ENCODE measurements at regions not wholly inside any gene's neighbourhood (a gene's known extent, or its start where the extent isn't known, plus 50 kb on each side); places are given as distances from the start of the nearest gene placed in this dataset.

DNA sequence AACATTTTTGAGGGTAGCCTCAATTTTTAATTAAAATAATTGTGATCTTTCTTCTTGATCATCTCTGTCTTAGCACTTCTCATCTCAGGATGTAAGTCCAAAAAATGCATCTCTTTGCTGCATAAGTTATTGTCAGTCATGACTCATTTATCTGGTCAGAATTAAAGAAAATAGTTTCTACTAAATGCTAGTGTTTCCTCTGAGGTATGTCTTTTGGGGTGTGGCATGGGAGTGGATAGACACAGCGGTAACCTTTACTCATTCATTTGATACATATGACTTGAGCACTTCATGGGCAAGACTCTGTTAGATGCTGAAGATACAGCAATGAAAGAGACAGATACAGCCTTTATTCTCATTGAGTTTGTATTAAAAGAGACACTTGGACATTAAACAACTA lies 284.7 kb downstream of the IRS1 start:
- Histone ChIP-seq H3K4me3 (no peak overlapping the region), H3K9me3 (peaks cover 0 to 10% (median 0%) of the 10 kb centered on the region in 12 donors), H3K4me1 (no peaks in the 10 kb centered on the region), H3K36me3 (no peaks in the 10 kb centered on the region), H3K27ac (no peak overlapping the region), H3K27me3 (no peaks in the 10 kb centered on the region)
- DNase-seq: no peak
- no peak for TF ChIP-seq POLR2A (IDR thresholded peaks at IDR 0.05)
- TF ChIP-seq, protein P1, sequence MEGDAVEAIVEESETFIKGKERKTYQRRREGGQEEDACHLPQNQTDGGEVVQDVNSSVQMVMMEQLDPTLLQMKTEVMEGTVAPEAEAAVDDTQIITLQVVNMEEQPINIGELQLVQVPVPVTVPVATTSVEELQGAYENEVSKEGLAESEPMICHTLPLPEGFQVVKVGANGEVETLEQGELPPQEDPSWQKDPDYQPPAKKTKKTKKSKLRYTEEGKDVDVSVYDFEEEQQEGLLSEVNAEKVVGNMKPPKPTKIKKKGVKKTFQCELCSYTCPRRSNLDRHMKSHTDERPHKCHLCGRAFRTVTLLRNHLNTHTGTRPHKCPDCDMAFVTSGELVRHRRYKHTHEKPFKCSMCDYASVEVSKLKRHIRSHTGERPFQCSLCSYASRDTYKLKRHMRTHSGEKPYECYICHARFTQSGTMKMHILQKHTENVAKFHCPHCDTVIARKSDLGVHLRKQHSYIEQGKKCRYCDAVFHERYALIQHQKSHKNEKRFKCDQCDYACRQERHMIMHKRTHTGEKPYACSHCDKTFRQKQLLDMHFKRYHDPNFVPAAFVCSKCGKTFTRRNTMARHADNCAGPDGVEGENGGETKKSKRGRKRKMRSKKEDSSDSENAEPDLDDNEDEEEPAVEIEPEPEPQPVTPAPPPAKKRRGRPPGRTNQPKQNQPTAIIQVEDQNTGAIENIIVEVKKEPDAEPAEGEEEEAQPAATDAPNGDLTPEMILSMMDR (IDR thresholded peaks at IDR 0.05): no peak
- ATAC-seq: no peak
- intact Hi-C loops (cut with DNase I): no loop called here
- 0 to 97% (median 74%) methylated on average over 1 of the region's 1 CpG for WGBS, 4 donors

DNA sequence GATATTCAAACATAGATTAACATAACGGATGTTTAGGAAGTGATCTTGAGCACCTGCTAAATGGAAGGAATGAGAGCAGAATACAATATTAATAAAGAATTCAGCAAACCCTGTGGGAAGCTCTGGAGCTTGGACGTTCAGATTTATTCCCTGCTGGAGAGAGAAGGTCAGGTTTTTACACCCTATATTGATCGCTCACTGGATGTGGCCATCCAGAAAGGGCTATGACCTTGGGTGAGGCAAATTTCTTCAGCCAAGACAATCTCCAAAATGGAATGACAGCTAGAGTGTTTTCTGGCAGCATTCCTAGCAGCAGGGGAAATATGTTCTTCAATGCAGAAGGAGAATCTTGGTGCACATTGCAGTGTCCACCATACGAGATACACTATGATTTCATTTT lies 288.3 kb downstream of the IRS1 start:
- Histone ChIP-seq H3K4me3 (no peak overlapping the region), H3K9me3 (no peaks in the 10 kb centered on the region), H3K4me1 (no peaks in the 10 kb centered on the region), H3K36me3 (no peaks in the 10 kb centered on the region), H3K27ac (no peak overlapping the region), H3K27me3 (no peaks in the 10 kb centered on the region)
- no peak for ATAC-seq
- 50 to 70% (median 55%) methylated on average over 4 of the region's 4 CpGs for WGBS, 4 donors
- TF ChIP-seq, protein P1 (IDR thresholded peaks at IDR 0.05): no peak
- TF ChIP-seq POLR2A (IDR thresholded peaks at IDR 0.05): no peak
- intact Hi-C loops (cut with DNase I): no loop called here
- no peak for DNase-seq

DNA sequence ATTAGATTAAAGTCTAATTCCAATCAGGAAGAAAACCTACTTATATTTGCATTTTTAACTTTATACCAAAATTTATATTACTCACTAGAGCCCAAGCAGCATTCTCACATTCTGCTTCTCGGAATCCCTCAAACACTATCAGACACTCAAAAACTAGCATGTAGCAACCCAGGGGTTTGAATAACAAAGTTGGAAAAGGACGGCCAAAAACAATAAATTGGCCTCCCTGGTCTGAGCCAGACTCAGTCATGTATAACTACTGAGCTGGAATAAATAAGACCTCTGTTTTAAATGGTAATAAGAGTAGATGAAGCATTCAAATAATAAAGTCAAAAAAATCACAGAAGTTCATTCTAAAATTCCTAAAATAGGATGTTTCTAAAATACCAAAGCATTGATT lies 290.9 kb downstream of the IRS1 start:
- H3K36me3 ChIP-seq: no peaks in the 10 kb centered on the region
- ATAC-seq: peak in 1 of 4 donors; percentile 71
- no peaks in the 10 kb centered on the region for H3K27me3 ChIP-seq
- no peak overlapping the region for H3K27ac ChIP-seq
- no peak for TF ChIP-seq POLR2A (IDR thresholded peaks at IDR 0.05)
- TF ChIP-seq, protein P1 (IDR thresholded peaks at IDR 0.05): no peak
- intact Hi-C loops (cut with DNase I): no loop called here
- 68 to 77% (median 70%) methylated on average over 2 of the region's 2 CpGs for WGBS, 4 donors
- peaks cover 0 to 16% (median 0%) of the 10 kb centered on the region in 12 donors for H3K9me3 ChIP-seq
- no peak for DNase-seq
- H3K4me3 ChIP-seq: no peak overlapping the region
- H3K4me1 ChIP-seq: no peaks in the 10 kb centered on the region

DNA sequence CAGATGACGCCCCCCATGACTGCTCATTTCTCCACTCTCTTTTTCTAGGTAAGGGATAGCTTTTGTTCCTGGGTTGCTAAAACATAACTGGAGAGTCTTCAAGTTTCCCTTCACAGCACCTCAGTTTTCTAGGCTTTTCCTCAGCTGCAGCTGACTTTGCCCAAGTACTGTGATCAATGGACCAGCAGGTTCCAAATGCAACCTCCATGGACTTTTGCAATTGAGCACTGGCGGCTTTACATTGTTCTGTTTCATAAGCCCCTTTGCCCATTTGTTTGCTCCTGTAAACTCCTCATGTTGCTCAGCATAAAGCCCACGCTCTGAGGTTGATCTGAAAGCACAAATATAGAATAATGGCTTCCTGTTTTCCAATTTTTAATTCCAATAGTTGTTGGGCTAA lies 291.6 kb downstream of the IRS1 start:
- DNase-seq (no peak), ATAC-seq (no peak)
- H3K4me1 ChIP-seq: no peaks in the 10 kb centered on the region
- no peak for TF ChIP-seq POLR2A (IDR thresholded peaks at IDR 0.05)
- TF ChIP-seq, protein P1 (IDR thresholded peaks at IDR 0.05): no peak
- no peaks in the 10 kb centered on the region for H3K27me3 ChIP-seq
- H3K9me3 ChIP-seq: peaks cover 0 to 20% (median 0%) of the 10 kb centered on the region in 12 donors
- no peak overlapping the region for H3K4me3 ChIP-seq
- no peak overlapping the region for H3K27ac ChIP-seq
- 90 to 97% (median 95%) methylated on average over 3 of the region's 3 CpGs for WGBS, 4 donors
- no peaks in the 10 kb centered on the region for H3K36me3 ChIP-seq
- intact Hi-C loops (cut with DNase I): no loop called here

Data from heart left ventricle (tissue), 16 donors.